Suprapubic skin (tissue), 4 donors: ENCODE measurements at regions not wholly inside any gene's neighbourhood (a gene's known extent, or its start where the extent isn't known, plus 50 kb on each side); places are given as distances from the start of the nearest gene placed in this dataset.

ENCODE experiments used
- DNase-seq, 2 donors: peaks; one replicate each; pipeline ENCODE4 v3.0.0-alpha.2; 2019; ENCODE audit warnings: low spot score in 2 of 2
- H3K27ac ChIP-seq: fragments of 200-600 bp; sonication (generic); one replicate; pipeline ENCODE4 v1.5.1; 2019
- H3K27me3 ChIP-seq: fragments of 200-600 bp; sonication (generic); one replicate; pipeline ENCODE4 v1.5.1; 2019
- H3K36me3 ChIP-seq: fragments of 200-600 bp; sonication (generic); one replicate; pipeline ENCODE4 v1.5.1; 2019
- H3K4me1 ChIP-seq: fragments of 200-600 bp; sonication (generic); one replicate; pipeline ENCODE4 v1.5.1; 2019
- H3K4me3 ChIP-seq: fragments of 200-600 bp; sonication (generic); one replicate; pipeline ENCODE4 v1.5.1; 2019; ENCODE audit warnings: mild to moderate bottlenecking
- H3K9me3 ChIP-seq: fragments of 200-600 bp; sonication (generic); one replicate; pipeline ENCODE4 v1.5.1; 2019
- EP300 ChIP-seq: sonication (generic); formaldehyde crosslinking; IDR thresholded peaks from one replicate; pipeline ENCODE4 v1.6.1; 2017; ENCODE audit warnings: antibody characterized with exemption
- POLR2A ChIP-seq, 2 donors: fragments of 450-650 bp; IDR thresholded peaks; one replicate each; pipeline ENCODE4 v1.6.1; 2017; ENCODE audit warnings: antibody characterized with exemption in 2 of 2, mild to moderate bottlenecking in 2 of 2, moderate library complexity in 2 of 2
- POLR2AphosphoS5 ChIP-seq, 3 donors: sonication (generic); formaldehyde crosslinking; IDR thresholded peaks; one replicate each; pipeline ENCODE4 v1.6.1; 2017; ENCODE audit warnings: antibody characterized with exemption in 3 of 3
- WGBS: methylation state at CpG from one replicate; pipeline ENCODE4 v1.1.5; 2018; 5-methylcytosine and 5-hydroxymethylcytosine counted together
- TF ChIP-seq, protein P1 (sequence below), 2 donors: fragments of 200-600 bp in 1 of 2; fragments of 450-650 bp in 1 of 2; sonication (generic) in 1 of 2; IDR thresholded peaks; one replicate each; pipeline ENCODE4 v1.5.1; 2016 to 2019; ENCODE audit warnings: antibody characterized with exemption in 2 of 2, mild to moderate bottlenecking in 1 of 2, moderate library complexity in 1 of 2

DNA sequence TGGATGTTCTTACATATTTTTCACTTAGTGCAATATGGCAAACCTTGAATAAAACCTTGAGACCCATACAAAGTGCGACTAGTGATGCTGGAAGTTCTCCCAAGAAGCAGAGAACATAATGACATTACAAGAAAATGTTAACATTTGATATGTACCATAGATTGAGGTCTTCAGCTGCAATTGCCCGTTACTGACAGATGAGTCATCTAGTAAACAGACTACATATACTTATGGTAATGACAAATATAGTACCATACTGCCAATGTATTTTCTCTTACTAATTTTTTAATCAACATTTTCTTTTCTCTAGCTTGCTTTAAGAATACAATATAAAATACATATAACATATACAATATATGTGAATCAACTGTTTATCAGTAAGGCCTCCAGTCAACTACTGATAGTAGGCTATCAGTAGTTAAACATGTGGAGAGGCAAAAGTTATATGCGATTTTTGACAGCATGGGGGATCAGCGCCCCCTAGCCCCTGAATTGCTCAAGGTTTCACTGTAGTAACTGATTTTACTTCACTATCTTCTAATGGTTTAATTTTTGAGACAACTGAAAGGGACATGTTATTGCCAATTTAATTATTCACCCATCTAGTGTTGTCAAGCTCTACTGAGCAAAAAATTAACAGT is 166.7 kb upstream of the ADGRB3 start:
- TF ChIP-seq POLR2AphosphoS5 (IDR thresholded peaks at IDR 0.05) (no peak), POLR2A (IDR thresholded peaks at IDR 0.05) (no peak), EP300 (no peak)
- TF ChIP-seq, protein P1, sequence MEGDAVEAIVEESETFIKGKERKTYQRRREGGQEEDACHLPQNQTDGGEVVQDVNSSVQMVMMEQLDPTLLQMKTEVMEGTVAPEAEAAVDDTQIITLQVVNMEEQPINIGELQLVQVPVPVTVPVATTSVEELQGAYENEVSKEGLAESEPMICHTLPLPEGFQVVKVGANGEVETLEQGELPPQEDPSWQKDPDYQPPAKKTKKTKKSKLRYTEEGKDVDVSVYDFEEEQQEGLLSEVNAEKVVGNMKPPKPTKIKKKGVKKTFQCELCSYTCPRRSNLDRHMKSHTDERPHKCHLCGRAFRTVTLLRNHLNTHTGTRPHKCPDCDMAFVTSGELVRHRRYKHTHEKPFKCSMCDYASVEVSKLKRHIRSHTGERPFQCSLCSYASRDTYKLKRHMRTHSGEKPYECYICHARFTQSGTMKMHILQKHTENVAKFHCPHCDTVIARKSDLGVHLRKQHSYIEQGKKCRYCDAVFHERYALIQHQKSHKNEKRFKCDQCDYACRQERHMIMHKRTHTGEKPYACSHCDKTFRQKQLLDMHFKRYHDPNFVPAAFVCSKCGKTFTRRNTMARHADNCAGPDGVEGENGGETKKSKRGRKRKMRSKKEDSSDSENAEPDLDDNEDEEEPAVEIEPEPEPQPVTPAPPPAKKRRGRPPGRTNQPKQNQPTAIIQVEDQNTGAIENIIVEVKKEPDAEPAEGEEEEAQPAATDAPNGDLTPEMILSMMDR (IDR thresholded peaks at IDR 0.05): no peak
- DNase-seq: no peak
- Histone ChIP-seq H3K36me3 (no peaks in the 10 kb centered on the region), H3K9me3 (no peaks in the 10 kb centered on the region), H3K4me3 (no peak overlapping the region), H3K27me3 (no peaks in the 10 kb centered on the region), H3K27ac (no peak overlapping the region), H3K4me1 (no peaks in the 10 kb centered on the region)
- WGBS: 45% methylated on average over 4 of the region's 4 CpGs

DNA sequence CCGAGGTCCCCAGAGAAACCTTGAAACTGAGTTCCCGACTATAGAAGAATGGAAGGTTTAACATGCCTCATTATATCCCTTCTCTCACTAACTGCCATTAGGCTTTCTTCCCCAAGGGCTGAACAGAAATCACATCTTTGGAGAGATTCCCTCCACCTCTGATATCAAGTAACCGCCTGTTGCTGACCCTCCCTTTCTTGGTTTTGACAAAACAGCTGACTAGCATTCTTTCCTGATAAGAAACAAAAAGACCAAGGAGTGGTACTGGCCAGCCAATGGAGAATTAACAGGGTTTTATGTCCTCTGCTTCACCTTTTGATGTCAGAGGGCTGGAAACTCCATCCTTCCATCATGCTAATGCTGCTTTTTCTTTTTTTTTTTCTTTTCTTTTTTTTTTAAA is 176.6 kb upstream of the ADGRB3 start:
- WGBS: 96% methylated on average over 3 of the region's 3 CpGs
- Histone ChIP-seq H3K27me3 (no peaks in the 10 kb centered on the region), H3K4me1 (no peaks in the 10 kb centered on the region), H3K36me3 (no peaks in the 10 kb centered on the region), H3K4me3 (no peak overlapping the region), H3K9me3 (peaks cover 11% of the 10 kb centered on the region), H3K27ac (no peak overlapping the region)
- TF ChIP-seq POLR2AphosphoS5 (IDR thresholded peaks at IDR 0.05): no peak
- no peak for TF ChIP-seq POLR2A (IDR thresholded peaks at IDR 0.05)
- no peak for TF ChIP-seq EP300
- TF ChIP-seq, protein P1 (IDR thresholded peaks at IDR 0.05): no peak
- no peak for DNase-seq

DNA sequence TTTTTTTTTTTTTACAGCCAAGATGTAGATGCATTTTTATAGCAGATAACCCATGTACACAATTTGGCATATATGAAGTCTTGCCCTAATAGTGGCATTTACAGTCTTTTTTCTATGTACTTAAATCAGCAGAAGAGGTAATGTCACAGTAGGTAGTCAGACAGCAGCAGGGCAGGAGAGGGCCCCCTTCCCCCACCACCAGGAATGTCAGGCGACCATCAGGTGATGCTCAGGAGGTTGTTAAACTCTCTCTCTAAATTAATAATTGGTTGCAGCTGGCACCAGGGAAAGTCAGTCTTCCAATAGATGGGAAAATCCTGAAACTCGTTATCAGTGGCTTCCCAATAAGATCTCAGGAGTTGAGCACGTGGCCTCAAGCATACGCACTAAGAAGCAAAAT is 188.0 kb upstream of the ADGRB3 start:
- DNase-seq: no peak
- Histone ChIP-seq H3K36me3 (no peaks in the 10 kb centered on the region), H3K27ac (no peak overlapping the region), H3K4me3 (no peak overlapping the region), H3K27me3 (no peaks in the 10 kb centered on the region), H3K9me3 (peaks cover 6% of the 10 kb centered on the region), H3K4me1 (no peaks in the 10 kb centered on the region)
- 74% methylated on average over 4 of the region's 4 CpGs for WGBS
- TF ChIP-seq, protein P1 (IDR thresholded peaks at IDR 0.05): no peak
- TF ChIP-seq EP300 (no peak), POLR2AphosphoS5 (IDR thresholded peaks at IDR 0.05) (no peak), POLR2A (IDR thresholded peaks at IDR 0.05) (no peak)

- Histone ChIP-seq H3K4me1 (no peaks in the 10 kb centered on the region), H3K27ac (no peak overlapping the region), H3K4me3 (no peak overlapping the region), H3K36me3 (no peaks in the 10 kb centered on the region), H3K27me3 (no peaks in the 10 kb centered on the region), H3K9me3 (no peaks in the 10 kb centered on the region)
- TF ChIP-seq, protein P1 (IDR thresholded peaks at IDR 0.05): no peak
- TF ChIP-seq EP300: no peak
- no peak for TF ChIP-seq POLR2AphosphoS5 (IDR thresholded peaks at IDR 0.05)
- TF ChIP-seq POLR2A (IDR thresholded peaks at IDR 0.05): no peak
- no peak for DNase-seq
Observed at GRCh38 chr6:68445926-68446325, 189.2 kb upstream of the ADGRB3 start.

DNA sequence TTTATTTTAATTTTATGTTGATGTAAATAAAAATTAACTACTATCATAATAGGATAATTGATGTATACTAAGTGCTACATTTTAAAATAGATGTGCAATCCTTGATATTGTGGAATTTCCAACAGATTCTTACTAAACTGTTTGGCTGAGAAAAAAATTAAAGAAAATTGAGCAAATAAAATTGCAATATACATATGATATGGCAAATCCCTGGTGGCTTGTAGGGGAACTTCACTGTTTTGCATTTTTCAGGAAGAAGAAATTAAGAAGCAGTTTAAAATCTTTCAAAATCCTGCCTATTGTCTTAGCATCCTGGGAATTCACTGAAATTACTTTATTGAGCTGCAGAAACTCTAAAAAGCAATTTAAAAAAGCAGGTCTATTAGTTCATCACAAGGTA is 191.4 kb upstream of the ADGRB3 start:
- TF ChIP-seq, protein P1 (IDR thresholded peaks at IDR 0.05): no peak
- H3K4me3 ChIP-seq: no peak overlapping the region

More for the DNA sequence above, 191.4 kb upstream of the ADGRB3 start:
- Histone ChIP-seq H3K4me1 (no peaks in the 10 kb centered on the region), H3K9me3 (no peaks in the 10 kb centered on the region), H3K27me3 (no peaks in the 10 kb centered on the region), H3K27ac (no peak overlapping the region), H3K36me3 (no peaks in the 10 kb centered on the region)
- no peak for DNase-seq
